HepG2 (cell line): ENCODE measurements at regions not wholly inside any gene's neighbourhood (a gene's known extent, or its start where the extent isn't known, plus 50 kb on each side); places are given as distances from the start of the nearest gene placed in this dataset.

Experiments used
- ATAC-seq: fragments of 200-7000 bp; cut with Tn5 transposase; 3 replicates; pipeline ENCODE4 v1.9.1; 2020; ENCODE audit warnings: mild to moderate bottlenecking, moderate library complexity
- BruUV-seq: library from RNA; stranded (reverse); fragments of 400-500 nt; replicated peaks from 2 replicates; lab custom pipeline; 2021; lab: Mats Ljungman, UMichigan
- CTCF ChIA-PET: fragments of 300-600 bp; formaldehyde crosslinking; extraction: SDS; loops from one replicate; lab custom pipeline; 2021; ENCODE audit warnings: low total read pairs, inconsistent platforms, low intra/inter-chr PET ratio; lab: Yijun Ruan, JAX
- POLR2A ChIA-PET: fragments of 350-600 bp; sonication (Branson Sonifier 250); formaldehyde crosslinking; loops from one replicate; lab custom pipeline; 2020; ENCODE audit warnings: antibody characterized with exemption, inconsistent platforms; lab: Yijun Ruan, JAX
- DNase-seq: peaks from one replicate; pipeline ENCODE4 v3.0.0-alpha.2; 2015; ENCODE audit warnings: low spot score
- FAIRE-seq: peaks from 3 replicates; lab custom pipeline; 2011; peaks lifted over from hg19 to GRCh38; lab: Jason Lieb, UNC
- H2AFZ ChIP-seq: one replicate; pipeline ENCODE4 v1.6.1; 2011; ENCODE audit warnings: low read length, inconsistent platforms
- H3K27ac ChIP-seq: fragments of 300-600 bp; 3 replicates; pipeline ENCODE4 v1.8.0; 2011; ENCODE audit warnings: mixed run types, mild to moderate bottlenecking, mixed read lengths, low read length, inconsistent platforms; ENCODE audit not compliant: insufficient read depth; ENCODE audit errors: extremely low read length
- H3K27me3 ChIP-seq, 2 experiments: fragments of 200-600 bp in 1 of 2; 2 replicates in 1 of 2; 3 replicates in 1 of 2; pipeline versions ENCODE4 v1.6.0 to v1.8.0; 2011; ENCODE audit warnings: low read length in 2 of 2, mild to moderate bottlenecking in 2 of 2, moderate library complexity in 2 of 2, inconsistent platforms in 1 of 2; ENCODE audit not compliant: insufficient read depth in 2 of 2, control insufficient read depth in 1 of 2
- H3K36me3 ChIP-seq, 2 experiments: fragments of 200-600 bp in 1 of 2; replicated peaks in 1 of 2; 2 replicates in 1 of 2; 3 replicates in 1 of 2; pipeline versions ENCODE4 v1.5.1 to v1.8.0; 2011; ENCODE audit warnings: low read length in 2 of 2, inconsistent platforms in 1 of 2; ENCODE audit not compliant: insufficient read depth in 2 of 2, control insufficient read depth in 1 of 2
- H3K4me1 ChIP-seq: 2 replicates; pipeline ENCODE4 v1.5.1; 2012; ENCODE audit warnings: low read length, inconsistent platforms; ENCODE audit not compliant: insufficient read depth
- H3K4me2 ChIP-seq: 2 replicates; pipeline ENCODE4 v1.6.0; 2011; ENCODE audit warnings: low read depth, low read length, inconsistent platforms
- H3K4me3 ChIP-seq, 3 experiments: fragments of 200-600 bp in 1 of 3; sonication (generic), shearing (Covaris generic) in 1 of 3; replicated peaks in 1 of 3; 2 replicates each; pipeline ENCODE4 v1.5.1; 2011 to 2016; ENCODE audit warnings: low read length in 3 of 3, inconsistent platforms in 2 of 3, low read depth in 2 of 3, mild to moderate bottlenecking in 2 of 3, control low read depth in 1 of 3, mixed read lengths in 1 of 3; ENCODE audit not compliant: insufficient read depth in 1 of 3
- H3K79me2 ChIP-seq: one replicate; pipeline ENCODE4 v1.6.1; 2011; ENCODE audit warnings: low read length, inconsistent platforms; ENCODE audit not compliant: insufficient read depth
- H3K9ac ChIP-seq: 2 replicates; pipeline ENCODE4 v1.6.0; 2011; ENCODE audit warnings: mild to moderate bottlenecking, low read depth, low read length, inconsistent platforms; ENCODE audit not compliant: insufficient read depth
- H3K9me3 ChIP-seq: 2 replicates; pipeline ENCODE4 v1.5.1; 2012; ENCODE audit warnings: mild to moderate bottlenecking, low read length
- H4K20me1 ChIP-seq: 2 replicates; pipeline ENCODE4 v1.6.0; 2011; ENCODE audit warnings: inconsistent platforms, mild to moderate bottlenecking, low read length, moderate library complexity; ENCODE audit not compliant: insufficient read depth
- ATF7-NPFF ChIP-seq: sonication (generic); formaldehyde crosslinking; IDR thresholded peaks from 2 replicates; pipeline ENCODE4 v1.8.1; 2023; ENCODE audit warnings: mild to moderate bottlenecking, low read depth, missing genetic modification reagents, moderate library complexity
- CEBPB ChIP-seq: IDR thresholded peaks from 2 replicates; pipeline ENCODE4 v1.6.1; 2011; ENCODE audit warnings: low read depth, low read length, improper control_type of control experiment, borderline replicate concordance
- HNF1B ChIP-seq: sonication (generic); formaldehyde crosslinking; IDR thresholded peaks from 2 replicates; pipeline ENCODE4 v1.5.1; 2020; ENCODE audit warnings: mild to moderate bottlenecking, moderate library complexity, missing genetic modification reagents
- HNRNPL ChIP-seq: fragments of 200-400 bp; formaldehyde crosslinking; IDR thresholded peaks from 2 replicates; pipeline ENCODE4 v1.6.1; 2017; ENCODE audit warnings: mild to moderate bottlenecking, low read depth, low read length
- KDM2A ChIP-seq: sonication (generic); formaldehyde crosslinking; IDR thresholded peaks from 2 replicates; pipeline ENCODE4 v1.4.0; 2020; ENCODE audit warnings: low read depth, missing genetic modification reagents, borderline replicate concordance
- PREB ChIP-seq: sonication (generic); formaldehyde crosslinking; IDR thresholded peaks from 2 replicates; pipeline ENCODE4 v1.4.0; 2020; ENCODE audit warnings: missing genetic modification reagents
- ZNF24 ChIP-seq: fragments of 450-650 bp; IDR thresholded peaks from 2 replicates; pipeline ENCODE4 v1.6.1; 2017; ENCODE audit warnings: antibody characterized with exemption, mild to moderate bottlenecking
- ZNF460 ChIP-seq: sonication (generic); formaldehyde crosslinking; IDR thresholded peaks from 2 replicates; pipeline ENCODE4 v1.5.1; 2020; ENCODE audit warnings: missing genetic modification reagents, mild to moderate bottlenecking, borderline replicate concordance
- ZNF484 ChIP-seq: sonication (generic); formaldehyde crosslinking; IDR thresholded peaks from 2 replicates; pipeline ENCODE4 v1.5.1; 2020; ENCODE audit warnings: mild to moderate bottlenecking, low read depth, missing genetic modification reagents, borderline replicate concordance
- in situ Hi-C: cut with HindIII; loops from 2 replicates; pipeline ENCODE4 v1.10.0; 2017; ENCODE audit warnings: low pct_unique_long_range_greater_than_20kb; ENCODE audit not compliant: extremely low pct_ligation_motif_present
- intact Hi-C: fragments of 100-400 bp; cut with micrococcal nuclease; formaldehyde crosslinking; loops from one replicate; pipeline ENCODE4 v1.10.0; 2022; ENCODE audit not compliant: unreplicated experiment

GRCh38 chr14:84181072-84181471, 1348.9 kb upstream of the FLRT2 start (continued):
- no peak for TF ChIP-seq HNF1B
- no peak for TF ChIP-seq KDM2A (CRISPR knock-in tag)
- no peak for TF ChIP-seq CEBPB
- TF ChIP-seq ATF7-NPFF (CRISPR knock-in tag), result no peak
- TF ChIP-seq ZNF460 (CRISPR knock-in tag), result no peak

GRCh38 chr14:84195514-84195913, 1334.4 kb upstream of the FLRT2 start:
- POLR2A ChIA-PET, result no interaction called here
- no peaks in the 10 kb centered on the region for H4K20me1 ChIP-seq
- H3K4me2 ChIP-seq, result no peak overlapping the region
- BruUV-seq, result no TSS peak
- H2AFZ ChIP-seq, result no peak overlapping the region
- H3K27ac ChIP-seq, result no peak overlapping the region
- intact Hi-C loops, result no loop called here
- CTCF ChIA-PET, result no interaction called here
- TF ChIP-seq HNRNPL (no peak), PREB (no peak), ZNF484 (CRISPR knock-in tag) (no peak), ZNF24 (no peak)
- peaks cover 74% of the 10 kb centered on the region for H3K9me3 ChIP-seq
- no peaks in the 10 kb centered on the region for H3K79me2 ChIP-seq
- H3K9ac ChIP-seq, result no peak overlapping the region
- DNase-seq, result no peak
- in situ Hi-C loops, result no loop called here
- no peak overlapping the region for H3K4me3 ChIP-seq
- H3K36me3 ChIP-seq, result no peaks in the 10 kb centered on the region
- H3K27me3 ChIP-seq, result no peaks in the 10 kb centered on the region
- H3K4me1 ChIP-seq, result no peaks in the 10 kb centered on the region
- FAIRE-seq, result no peak
- ATAC-seq, result no peak
